K562 (cell line): ENCODE measurements at regions not wholly inside any gene's neighbourhood (a gene's known extent, or its start where the extent isn't known, plus 50 kb on each side); places are given as distances from the start of the nearest gene placed in this dataset.

Experiments used
- ATAC-seq: fragments of 200-7000 bp; cut with Tn5 transposase; 3 replicates; pipeline ENCODE4 v1.9.1; 2020; ENCODE audit warnings: moderate library complexity
- BruUV-seq: library from RNA; stranded (reverse); fragments of 400-500 nt; replicated peaks from 2 replicates; lab custom pipeline; 2021; lab: Mats Ljungman, UMichigan
- CTCF ChIA-PET: fragments of 300-600 bp; formaldehyde crosslinking; extraction: SDS; loops from one replicate; lab custom pipeline; 2021; ENCODE audit warnings: low intra/inter-chr PET ratio; lab: Yijun Ruan, JAX
- POLR2A ChIA-PET: fragments of 300-600, 350-650 bp; sonication (Branson Sonifier 250); formaldehyde crosslinking; extraction: SDS; loops from one replicate; lab custom pipeline; 2021; ENCODE audit warnings: antibody characterized with exemption, inconsistent platforms; lab: Yijun Ruan, JAX
- DNase-seq, 4 experiments: peaks; one replicate each; pipeline versions ENCODE4 v3.0.0 to v3.0.0-alpha.2; 2011 to 2018; ENCODE audit warnings: low spot score in 3 of 4, mixed read lengths in 3 of 4; ENCODE audit errors: extremely low read depth in 1 of 4
- FAIRE-seq: peaks from 2 replicates; lab custom pipeline; 2011; peaks lifted over from hg19 to GRCh38; lab: Jason Lieb, UNC
- H2AFZ ChIP-seq: 2 replicates; pipeline ENCODE4 v1.6.0; 2011; ENCODE audit warnings: low read depth, low read length, control low read depth, inconsistent platforms
- H3K27ac ChIP-seq: fragments of 200-600 bp; 3 replicates; pipeline ENCODE4 v1.8.0; 2011; ENCODE audit warnings: low read depth, mild to moderate bottlenecking, control low read depth, inconsistent platforms, low read length, moderate library complexity, mixed read lengths; ENCODE audit errors: extremely low read depth
- H3K27me3 ChIP-seq, 2 experiments: fragments of 300-600 bp in 1 of 2; 2 replicates in 1 of 2; 3 replicates in 1 of 2; pipeline versions ENCODE4 v1.6.0 to v1.8.0; 2011; ENCODE audit warnings: inconsistent platforms in 2 of 2, low read length in 2 of 2, mild to moderate bottlenecking in 1 of 2, mixed read lengths in 1 of 2, moderate library complexity in 1 of 2; ENCODE audit not compliant: control insufficient read depth in 2 of 2, insufficient read depth in 2 of 2
- H3K36me3 ChIP-seq: fragments of 300-600 bp; 3 replicates; pipeline ENCODE4 v1.8.0; 2011; ENCODE audit warnings: mild to moderate bottlenecking, low read length, inconsistent platforms; ENCODE audit not compliant: control insufficient read depth, insufficient read depth
- H3K4me1 ChIP-seq, 2 experiments: fragments of 200-600 bp in 1 of 2; replicated peaks in 1 of 2; 2 replicates in 1 of 2; 3 replicates in 1 of 2; pipeline versions ENCODE4 v1.5.1 to v1.8.0; 2011; ENCODE audit warnings: inconsistent platforms in 2 of 2, low read length in 2 of 2, mild to moderate bottlenecking in 1 of 2, mixed read lengths in 1 of 2, moderate library complexity in 1 of 2; ENCODE audit not compliant: control insufficient read depth in 2 of 2, insufficient read depth in 2 of 2
- H3K4me2 ChIP-seq: 2 replicates; pipeline ENCODE4 v1.6.1; 2011; ENCODE audit warnings: low read length, control low read depth, inconsistent platforms, mixed read lengths; ENCODE audit not compliant: insufficient read depth
- H3K4me3 ChIP-seq: fragments of 200-600 bp; sonication (generic), shearing (Covaris generic); 2 replicates; pipeline ENCODE4 v1.5.1; 2016; ENCODE audit warnings: control low read depth, inconsistent platforms
- H3K79me2 ChIP-seq: fragments of 200-600 bp; 3 replicates; pipeline ENCODE4 v1.8.0; 2011; ENCODE audit warnings: low read length, inconsistent platforms; ENCODE audit not compliant: control insufficient read depth, insufficient read depth
- H3K9ac ChIP-seq, 2 experiments: 2 replicates each; pipeline versions ENCODE4 v1.6.0 to v1.6.1; 2011; ENCODE audit warnings: low read depth in 2 of 2, low read length in 2 of 2, control low read depth in 1 of 2, inconsistent platforms in 1 of 2, mild to moderate bottlenecking in 1 of 2, mixed read lengths in 1 of 2; ENCODE audit not compliant: insufficient read depth in 1 of 2
- H3K9me1 ChIP-seq: one replicate; pipeline ENCODE4 v1.6.0; 2011; ENCODE audit warnings: inconsistent platforms, mild to moderate bottlenecking, low read length, moderate library complexity; ENCODE audit not compliant: control insufficient read depth, insufficient read depth
- H3K9me3 ChIP-seq: replicated peaks from 2 replicates; pipeline ENCODE4 v1.5.1; 2011; ENCODE audit warnings: low read depth, low read length, inconsistent platforms; ENCODE audit not compliant: control insufficient read depth, insufficient read depth
- H4K20me1 ChIP-seq: replicated peaks from 2 replicates; pipeline ENCODE4 v1.6.1; 2011; ENCODE audit warnings: low read length, inconsistent platforms, mixed read lengths; ENCODE audit not compliant: control insufficient read depth, insufficient read depth
- DACH1 ChIP-seq: fragments of 450-650 bp; IDR thresholded peaks from 2 replicates; pipeline ENCODE4 v1.6.1; 2018; ENCODE audit not compliant: partially characterized antibody
- FOXM1 ChIP-seq, 2 experiments: fragments of 450-650 bp in 1 of 2; sonication (generic) in 1 of 2; formaldehyde crosslinking in 1 of 2; IDR thresholded peaks; 2 replicates each; pipeline versions ENCODE4 v1.6.1 to v1.9.0; 2017 to 2022; ENCODE audit warnings: low read depth in 2 of 2, mild to moderate bottlenecking in 2 of 2, missing genetic modification reagents in 1 of 2, moderate library complexity in 1 of 2
- FOXO4 ChIP-seq: fragments of 450-650 bp; formaldehyde crosslinking; IDR thresholded peaks from 2 replicates; pipeline ENCODE4 v1.4.0; 2020; ENCODE audit warnings: mild to moderate bottlenecking, moderate library complexity
- HDAC8 ChIP-seq: fragments of 450-650 bp; IDR thresholded peaks from 2 replicates; pipeline ENCODE4 v1.6.1; 2016; ENCODE audit warnings: mild to moderate bottlenecking, missing genetic modification characterization, moderate library complexity, missing compliant biosample characterization
- KDM1A ChIP-seq, 2 experiments: fragments of 450-650 bp; IDR thresholded peaks; 2 replicates each; pipeline ENCODE4 v1.6.1; 2016; ENCODE audit warnings: mild to moderate bottlenecking in 2 of 2
- KDM2B ChIP-seq: fragments of 250-450 bp; sonication (Bioruptor Pico); IDR thresholded peaks from 2 replicates; pipeline ENCODE4 v1.8.0; 2021; ENCODE audit warnings: mild to moderate bottlenecking, moderate library complexity
- L3MBTL2 ChIP-seq: fragments of 450-650 bp; IDR thresholded peaks from 2 replicates; pipeline ENCODE4 v1.6.1; 2016; ENCODE audit warnings: mild to moderate bottlenecking, moderate library complexity
- MITF ChIP-seq: IDR thresholded peaks from 2 replicates; pipeline ENCODE4 v1.6.1; 2014; ENCODE audit warnings: antibody characterized with exemption
- POLR3A ChIP-seq: IDR thresholded peaks from 2 replicates; pipeline ENCODE4 v1.6.1; 2011; ENCODE audit warnings: borderline replicate concordance, mild to moderate bottlenecking, moderate library complexity; ENCODE audit not compliant: insufficient read length, insufficient read depth; ENCODE audit errors: extremely low read depth
- RBM22 ChIP-seq: fragments of 200-400 bp; formaldehyde crosslinking; IDR thresholded peaks from 2 replicates; pipeline ENCODE4 v1.6.1; 2018; ENCODE audit warnings: low read length, low read depth; ENCODE audit not compliant: poor library complexity, severe bottlenecking
- RFX5 ChIP-seq: IDR thresholded peaks from 2 replicates; pipeline ENCODE4 v1.6.1; 2011; ENCODE audit warnings: low read depth, mild to moderate bottlenecking, improper control_type of control experiment, low read length
- TFE3 ChIP-seq: fragments of 450-650 bp; formaldehyde crosslinking; IDR thresholded peaks from 2 replicates; pipeline ENCODE4 v1.4.0; 2020; ENCODE audit warnings: mild to moderate bottlenecking, mixed read lengths
- THRAP3 ChIP-seq: fragments of 450-650 bp; IDR thresholded peaks from 2 replicates; pipeline ENCODE4 v1.6.1; 2016; ENCODE audit warnings: mild to moderate bottlenecking, inconsistent platforms, borderline replicate concordance
- ZBTB2 ChIP-seq: fragments of 450-650 bp; IDR thresholded peaks from 2 replicates; pipeline ENCODE4 v1.6.1; 2016; ENCODE audit warnings: antibody characterized with exemption
- ZNF282 ChIP-seq: sonication (generic); formaldehyde crosslinking; IDR thresholded peaks from 2 replicates; pipeline ENCODE4 v1.8.1; 2023; ENCODE audit warnings: missing genetic modification reagents
- ZNF551 ChIP-seq: fragments of 250-450 bp; sonication (Bioruptor Pico); IDR thresholded peaks from 2 replicates; pipeline ENCODE4 v1.5.0; 2021; ENCODE audit warnings: mild to moderate bottlenecking, moderate library complexity
- ZNF766 ChIP-seq: fragments of 200-800 bp; sonication (Bioruptor generic); conservative IDR thresholded peaks from 2 replicates; pipeline ENCODE4 v1.6.1; 2016; ENCODE audit warnings: missing genetic modification characterization, missing compliant biosample characterization
- WGBS: fragments of 100-300 bp; shearing (Covaris generic); methylation state at CpG from one replicate; pipeline ENCODE4 v1.1.6; 2016; ENCODE audit warnings: low coverage, mixed read lengths; ENCODE audit not compliant: insufficient coverage; ENCODE audit errors: missing lambda C conversion rate; 5-methylcytosine and 5-hydroxymethylcytosine counted together
- in situ Hi-C: fragments of 300-500 bp; cut with MboI; formaldehyde crosslinking; loops from 4 replicates; pipeline ENCODE4 v1.15.0; 2018; ENCODE audit warnings: inconsistent platforms, mixed read lengths
- intact Hi-C: fragments of 100-400 bp; cut with micrococcal nuclease; formaldehyde crosslinking; loops from 2 replicates; pipeline ENCODE4 v1.14.2; 2022

GRCh38 chr1:4407851-4408250 lies 246.6 kb upstream of the AJAP1 start (continued):
- TF ChIP-seq FOXM1 (IDR thresholded peaks at IDR 0.05; ENCODE audit: low read depth): no peak
- TF ChIP-seq FOXM1 (CRISPR knock-in tag; IDR thresholded peaks at IDR 0.05; ENCODE audit: low read depth): no peak
- no peak for TF ChIP-seq ZNF282 (CRISPR knock-in tag)
- no peak for TF ChIP-seq FOXO4 (CRISPR knock-in tag)
- TF ChIP-seq MITF: no peak
- TF ChIP-seq DACH1: no peak
- no peak for TF ChIP-seq RBM22
- no peak for TF ChIP-seq KDM2B (CRISPR knock-in tag)
- TF ChIP-seq ZNF551 (CRISPR knock-in tag): no peak
- no peak for TF ChIP-seq KDM1A (IDR thresholded peaks at IDR 0.05)

GRCh38 chr1:4408380-4408779 lies 246.0 kb upstream of the AJAP1 start:
- CTCF ChIA-PET: no interaction called here
- Histone ChIP-seq H3K4me2 (no peak overlapping the region), H3K9me1 (no peaks in the 10 kb centered on the region), H2AFZ (no peak overlapping the region), H3K9me3 (no peaks in the 10 kb centered on the region), H3K9ac (no peak overlapping the region), H3K4me3 (no peak overlapping the region), H3K27me3 (peaks cover 0 to 9% of the 10 kb centered on the region in 2 experiments; a peak in 1 of 5 replicates), H3K27ac (no peak overlapping the region), H4K20me1 (no peaks in the 10 kb centered on the region), H3K79me2 (no peaks in the 10 kb centered on the region), H3K4me1 (no peaks in the 10 kb centered on the region), H3K36me3 (no peaks in the 10 kb centered on the region)
- in situ Hi-C loops (no loop called here), intact Hi-C loops (no loop called here)
- ATAC-seq (no peak), DNase-seq (no peak), FAIRE-seq (no peak)
- POLR2A ChIA-PET: interaction anchor here (0.5 kb wide), 2 partner anchors 14 to 412 kb away, joined by 3 read pairs; no protein-coding TSS in a partner anchor
- BruUV-seq: no TSS peak
- 1% methylated on average over 4 of the region's 4 CpGs for WGBS
- no peak for TF ChIP-seq ZBTB2
- no peak for TF ChIP-seq ZNF766 (CRISPR knock-in tag)
- no peak for TF ChIP-seq RFX5
- no peak for TF ChIP-seq POLR3A
- TF ChIP-seq L3MBTL2: no peak
- no peak for TF ChIP-seq TFE3 (CRISPR knock-in tag)
- TF ChIP-seq HDAC8 (tag): no peak
- TF ChIP-seq THRAP3: no peak
